Spleen (tissue), 11 donors: ENCODE measurements at regions not wholly inside any gene's neighbourhood (a gene's known extent, or its start where the extent isn't known, plus 50 kb on each side); places are given as distances from the start of the nearest gene placed in this dataset.

Source experiments
- DNase-seq: peaks from one replicate; pipeline ENCODE4 v3.0.0-alpha.2; 2020
- H3K27ac ChIP-seq, 8 donors: fragments of 200-600 bp; sonication (generic) in 7 of 8; 1 replicate in 4 of 8; 2 replicates in 4 of 8; pipeline versions ENCODE4 v1.5.0 to v1.8.0; 2016 to 2021; ENCODE audit warnings: inconsistent platforms in 4 of 8, mild to moderate bottlenecking in 4 of 8, moderate library complexity in 1 of 8
- H3K27me3 ChIP-seq, 7 donors: fragments of 200-600 bp; sonication (generic) in 6 of 7; replicated peaks in 1 of 7; 1 replicate in 4 of 7; 2 replicates in 3 of 7; pipeline versions ENCODE4 v1.5.0 to v1.8.0; 2016 to 2021; ENCODE audit warnings: inconsistent platforms in 3 of 7, mild to moderate bottlenecking in 1 of 7
- H3K36me3 ChIP-seq, 6 donors: fragments of 200-600 bp; sonication (generic) in 5 of 6; 1 replicate in 4 of 6; 2 replicates in 2 of 6; pipeline versions ENCODE4 v1.5.0 to v1.8.0; 2016 to 2021; ENCODE audit warnings: inconsistent platforms in 2 of 6
- H3K4me1 ChIP-seq, 6 donors: fragments of 200-600 bp; sonication (generic) in 5 of 6; 1 replicate in 3 of 6; 2 replicates in 3 of 6; pipeline versions ENCODE4 v1.5.0 to v1.8.0; 2016 to 2021; ENCODE audit warnings: inconsistent platforms in 3 of 6
- H3K4me3 ChIP-seq, 8 donors: fragments of 200-600 bp; sonication (generic) in 7 of 8; 1 replicate in 4 of 8; 2 replicates in 4 of 8; pipeline versions ENCODE4 v1.5.0 to v1.8.0; 2016 to 2021; ENCODE audit warnings: inconsistent platforms in 4 of 8, mild to moderate bottlenecking in 4 of 8, moderate library complexity in 2 of 8
- H3K9me3 ChIP-seq, 8 donors: fragments of 200-600 bp; sonication (generic) in 7 of 8; 1 replicate in 4 of 8; 2 replicates in 4 of 8; pipeline versions ENCODE4 v1.5.0 to v1.8.0; 2016 to 2021; ENCODE audit warnings: inconsistent platforms in 4 of 8
- CTCF ChIP-seq, 11 experiments: fragments of 200-600 bp in 7 of 11; fragments of 450-650 bp in 4 of 11; sonication (generic) in 4 of 11; IDR thresholded peaks in 8 of 11; conservative IDR thresholded peaks in 3 of 11; 1 replicate in 7 of 11; 2 replicates in 4 of 11; pipeline versions ENCODE4 v1.4.0 to v1.8.0; 2016 to 2021; ENCODE audit warnings: antibody characterized with exemption in 11 of 11, inconsistent platforms in 4 of 11, mild to moderate bottlenecking in 1 of 11
- POLR2A ChIP-seq, 3 donors: fragments of 450-650 bp; IDR thresholded peaks; one replicate each; pipeline ENCODE4 v1.5.1; 2017; ENCODE audit warnings: antibody characterized with exemption in 3 of 3, mild to moderate bottlenecking in 1 of 3
- POLR2AphosphoS5 ChIP-seq, 3 donors: sonication (generic); formaldehyde crosslinking; IDR thresholded peaks; one replicate each; pipeline ENCODE4 v1.5.1; 2017; ENCODE audit warnings: antibody characterized with exemption in 3 of 3
- WGBS, 5 donors: extraction: QIAGEN DNeasy Blood & Tissue Kit in 3 of 5; methylation state at CpG; one replicate each; pipeline versions ENCODE4 v1.1.5 to v1.1.7; 2013 to 2018; 5-methylcytosine and 5-hydroxymethylcytosine counted together
- intact Hi-C: fragments of 100-400 bp; cut with DNase I; formaldehyde crosslinking; loops from one replicate; pipeline ENCODE4 v1.15.0; 2023; ENCODE audit warnings: low total_unique reads
- donor health status: healthy with polysubstance abuse.
- donor health status: DM: no; HTN: no; CAD: no; lungs with moderate emphysema.
- donor health status: DM: no; HTN: no; CAD: no.
- donor health status: Bipolar disorder and iron deficiency.
- donor health status: healthy.
- donor health status: DM: no; HTN: no; CAD: no.
- donor health status: DM: yes; HTN: yes; CAD: no.

- Histone ChIP-seq H3K9me3 (peaks cover 0 to 5% (median 0%) of the 10 kb centered on the region in 8 donors), H3K27ac (peak overlapping the region in 6 of 8 donors; percentile 40 to 76 (median 58)), H3K36me3 (no peaks in the 10 kb centered on the region), H3K4me1 (peaks cover 0 to 15% (median 10%) of the 10 kb centered on the region in 6 donors), H3K27me3 (no peaks in the 10 kb centered on the region), H3K4me3 (no peak overlapping the region)
- intact Hi-C loops = no loop called here
- no peak for DNase-seq
- no peak for TF ChIP-seq CTCF (IDR thresholded peaks at IDR 0.05 in 8 of 11, conservative IDR thresholded peaks at IDR 0.05 in 3 of 11)
- TF ChIP-seq POLR2A (IDR thresholded peaks at IDR 0.05) = no peak
- TF ChIP-seq POLR2AphosphoS5 (IDR thresholded peaks at IDR 0.05) = no peak
- WGBS, 5 donors = 58 to 76% (median 74%) methylated on average over 5 of the region's 5 CpGs
These were observed 143.0 kb upstream of the PTPN1 start for GRCh38 chr20:50367104-50367674.

- 89 to 97% (median 93%) methylated on average over 7 to 9 of the region's 9 CpGs for WGBS, 5 donors
- TF ChIP-seq CTCF (IDR thresholded peaks at IDR 0.05 in 8 of 11, conservative IDR thresholded peaks at IDR 0.05 in 3 of 11) (no peak), POLR2A (IDR thresholded peaks at IDR 0.05) (no peak), POLR2AphosphoS5 (IDR thresholded peaks at IDR 0.05) (no peak)
- no peak overlapping the region for H3K4me3 ChIP-seq
- intact Hi-C loops = no loop called here
- no peaks in the 10 kb centered on the region for H3K36me3 ChIP-seq
- no peak overlapping the region for H3K27ac ChIP-seq
- H3K9me3 ChIP-seq = peaks cover 0 to 5% (median 0%) of the 10 kb centered on the region in 8 donors
- DNase-seq = no peak
- H3K27me3 ChIP-seq = peaks cover 0 to 5% (median 0%) of the 10 kb centered on the region in 7 donors
- H3K4me1 ChIP-seq = peaks cover 0 to 15% (median 10%) of the 10 kb centered on the region in 6 donors
These were observed 142.3 kb upstream of the PTPN1 start for GRCh38 chr20:50367739-50368375.

GRCh38 chr20:50368386-50368785 lies 141.8 kb upstream of the PTPN1 start:
- 77 to 100% (median 87%) methylated on average over 1 of the region's 1 CpG for WGBS, 5 donors
- H3K9me3 ChIP-seq = peaks cover 0 to 5% (median 0%) of the 10 kb centered on the region in 8 donors
- TF ChIP-seq CTCF (IDR thresholded peaks at IDR 0.05 in 8 of 11, conservative IDR thresholded peaks at IDR 0.05 in 3 of 11) = no peak
- no peak for TF ChIP-seq POLR2AphosphoS5 (IDR thresholded peaks at IDR 0.05)
- TF ChIP-seq POLR2A (IDR thresholded peaks at IDR 0.05) = no peak
- H3K27me3 ChIP-seq = peaks cover 0 to 6% (median 0%) of the 10 kb centered on the region in 7 donors
- no peak overlapping the region for H3K27ac ChIP-seq
- no peak overlapping the region for H3K4me3 ChIP-seq
- H3K36me3 ChIP-seq = no peaks in the 10 kb centered on the region
- H3K4me1 ChIP-seq = peaks cover 0 to 15% (median 10%) of the 10 kb centered on the region in 6 donors
- intact Hi-C loops = no loop called here
- DNase-seq = no peak

- intact Hi-C loops = no loop called here
- no peak overlapping the region for H3K27ac ChIP-seq
- peaks cover 0 to 15% (median 10%) of the 10 kb centered on the region in 6 donors for H3K4me1 ChIP-seq
- peaks cover 0 to 6% (median 0%) of the 10 kb centered on the region in 7 donors for H3K27me3 ChIP-seq
- no peak for DNase-seq
- WGBS, 5 donors = 79 to 95% (median 84%) methylated on average over 4 of the region's 4 CpGs
- peaks cover 0 to 5% (median 0%) of the 10 kb centered on the region in 8 donors for H3K9me3 ChIP-seq
- no peaks in the 10 kb centered on the region for H3K36me3 ChIP-seq
- H3K4me3 ChIP-seq = no peak overlapping the region
- TF ChIP-seq POLR2A (IDR thresholded peaks at IDR 0.05) (no peak), POLR2AphosphoS5 (IDR thresholded peaks at IDR 0.05) (no peak), CTCF (IDR thresholded peaks at IDR 0.05 in 8 of 11, conservative IDR thresholded peaks at IDR 0.05 in 3 of 11) (no peak)
These were observed 141.4 kb upstream of the PTPN1 start for GRCh38 chr20:50368813-50369224.
